Panc1 (cell line): ENCODE measurements at regions not wholly inside any gene's neighbourhood (a gene's known extent, or its start where the extent isn't known, plus 50 kb on each side); places are given as distances from the start of the nearest gene placed in this dataset.

Experiments used
- ATAC-seq: fragments of 200-7000 bp; cut with Tn5 transposase; 2 replicates; pipeline ENCODE4 v1.9.1; 2020; ENCODE audit warnings: mild to moderate bottlenecking, moderate library complexity
- BruUV-seq: library from RNA; stranded (reverse); fragments of 400-500 nt; replicated peaks from 2 replicates; lab custom pipeline; 2021; lab: Mats Ljungman, UMichigan
- CTCF ChIA-PET: fragments of 300-600 bp; sonication (Branson Sonifier 250); formaldehyde crosslinking; loops from one replicate; lab custom pipeline; 2022; ENCODE audit warnings: antibody characterized with exemption; lab: Charles Lee
- POLR2A ChIA-PET: fragments of 300-600 bp; sonication (Branson Sonifier 250); formaldehyde crosslinking; loops from one replicate; lab custom pipeline; 2022; ENCODE audit warnings: antibody characterized with exemption; lab: Charles Lee
- DNase-seq: peaks from one replicate; pipeline ENCODE4 v3.0.0-alpha.2; 2010; ENCODE audit warnings: low read depth, low spot score
- H3K27ac ChIP-seq: 2 replicates; pipeline ENCODE4 v1.5.1; 2011; ENCODE audit warnings: mild to moderate bottlenecking, low read length, inconsistent platforms
- H3K27me3 ChIP-seq: fragments of 200-500 bp; sonication (Bioruptor generic); 2 replicates; pipeline ENCODE4 v1.6.0; 2014; ENCODE audit warnings: low read length, inconsistent platforms; ENCODE audit not compliant: control insufficient read depth, insufficient read depth
- H3K36me3 ChIP-seq: fragments of 200-500 bp; sonication (Bioruptor generic); 2 replicates; pipeline ENCODE4 v1.5.1; 2014; ENCODE audit warnings: inconsistent platforms, mild to moderate bottlenecking, low read length, moderate library complexity; ENCODE audit not compliant: control insufficient read depth, insufficient read depth
- H3K4me1 ChIP-seq: 2 replicates; pipeline ENCODE4 v1.5.1; 2011; ENCODE audit warnings: inconsistent platforms, mild to moderate bottlenecking, low read length, moderate library complexity; ENCODE audit not compliant: control insufficient read depth, insufficient read depth
- H3K4me3 ChIP-seq, 2 experiments: 2 replicates each; pipeline ENCODE4 v1.5.1; 2011 to 2012; ENCODE audit warnings: low read depth in 2 of 2, low read length in 2 of 2, mild to moderate bottlenecking in 2 of 2, inconsistent platforms in 1 of 2, moderate library complexity in 1 of 2
- H3K9me3 ChIP-seq: fragments of 200-500 bp; sonication (Bioruptor generic); 2 replicates; pipeline ENCODE4 v1.5.1; 2014; ENCODE audit warnings: low read depth, mild to moderate bottlenecking, inconsistent platforms, low read length, moderate library complexity; ENCODE audit not compliant: control insufficient read depth, insufficient read depth
- POLR2AphosphoS5 ChIP-seq: IDR thresholded peaks from 2 replicates; pipeline ENCODE4 v1.6.1; 2012; ENCODE audit warnings: mild to moderate bottlenecking, low read depth, low read length, moderate library complexity
- SIN3A ChIP-seq: IDR thresholded peaks from 2 replicates; pipeline ENCODE4 v1.6.1; 2012; ENCODE audit warnings: low read depth, mild to moderate bottlenecking, low read length, moderate library complexity, borderline replicate concordance; ENCODE audit not compliant: insufficient read depth
- TCF7L2 ChIP-seq: IDR thresholded peaks from 2 replicates; pipeline ENCODE4 v1.6.1; 2011; ENCODE audit warnings: mild to moderate bottlenecking, low read depth, low read length, inconsistent platforms
- in situ Hi-C: cut with HindIII; loops from 2 replicates; pipeline ENCODE4 v1.10.0; 2016; ENCODE audit warnings: low sequenced_read_pairs, low pct_unique_long_range_greater_than_20kb
- intact Hi-C: fragments of 100-400 bp; cut with micrococcal nuclease; formaldehyde crosslinking; loops from one replicate; pipeline ENCODE4 v1.10.0; 2022; ENCODE audit not compliant: unreplicated experiment
- TF ChIP-seq, protein P1 (sequence below): fragments of 450-650 bp; IDR thresholded peaks from 2 replicates; pipeline ENCODE4 v1.5.1; 2017; ENCODE audit warnings: mild to moderate bottlenecking
- TF ChIP-seq, protein P2 (sequence below), 2 experiments: IDR thresholded peaks; 2 replicates each; pipeline ENCODE4 v1.6.1; 2011 to 2012; ENCODE audit warnings: low read depth in 2 of 2, control low read depth in 1 of 2, low read length in 1 of 2, mild to moderate bottlenecking in 1 of 2, moderate library complexity in 1 of 2; ENCODE audit not compliant: insufficient read depth in 1 of 2

DNA sequence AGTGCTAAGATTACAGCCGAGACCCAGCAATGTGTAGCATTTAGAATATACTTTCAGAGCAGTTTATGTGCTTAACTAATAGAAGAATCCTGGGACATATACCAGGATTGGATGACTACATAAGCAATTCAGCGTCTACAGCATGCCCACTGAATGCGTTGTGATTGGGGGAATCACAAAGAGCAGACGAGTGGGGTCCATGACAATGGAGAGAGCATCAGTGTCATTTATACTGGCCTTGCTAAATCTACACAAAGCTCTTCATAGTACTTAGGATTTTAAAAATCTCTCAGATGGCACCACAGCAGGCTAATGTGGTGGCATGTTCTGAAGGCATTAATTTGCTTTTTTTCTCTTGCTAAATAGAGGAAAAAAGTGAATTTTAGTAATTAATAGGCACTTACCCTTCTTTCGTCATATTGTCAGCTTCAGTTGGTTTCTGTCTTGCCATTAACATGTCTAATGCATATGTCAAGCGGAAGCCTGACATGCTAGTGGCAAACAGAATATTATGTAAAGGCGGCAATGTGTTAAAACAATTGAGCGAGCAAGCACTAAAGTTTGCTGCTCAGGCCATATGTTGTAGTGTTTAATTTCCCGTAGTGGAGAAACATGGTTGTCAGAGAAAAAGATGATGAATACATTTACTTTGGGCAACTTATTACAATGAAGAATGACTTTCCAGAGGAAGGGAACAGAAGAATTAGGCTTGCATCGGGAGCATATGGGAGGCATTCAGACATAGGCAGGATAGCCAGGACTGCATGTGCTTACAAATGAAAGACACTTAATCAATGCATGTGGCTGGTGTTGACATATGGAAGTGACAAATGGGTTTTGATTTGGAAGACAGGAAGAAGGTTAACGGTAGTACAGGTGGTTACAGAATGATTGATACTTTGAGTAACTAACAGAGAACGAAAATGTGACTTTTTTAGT, 145.2 kb downstream of the ICOS start:
- in situ Hi-C loops (no loop called here), intact Hi-C loops (no loop called here)
- ChIA-PET CTCF (no interaction called here), POLR2A (no interaction called here)
- H3K27me3 ChIP-seq, result peaks cover 8% of the 10 kb centered on the region; the same call in 1 of the 2 replicates
- BruUV-seq, result no TSS peak
- no peak overlapping the region for H3K27ac ChIP-seq
- no peak overlapping the region for H3K4me3 ChIP-seq
- TF ChIP-seq TCF7L2, result no peak
- TF ChIP-seq, protein P1, sequence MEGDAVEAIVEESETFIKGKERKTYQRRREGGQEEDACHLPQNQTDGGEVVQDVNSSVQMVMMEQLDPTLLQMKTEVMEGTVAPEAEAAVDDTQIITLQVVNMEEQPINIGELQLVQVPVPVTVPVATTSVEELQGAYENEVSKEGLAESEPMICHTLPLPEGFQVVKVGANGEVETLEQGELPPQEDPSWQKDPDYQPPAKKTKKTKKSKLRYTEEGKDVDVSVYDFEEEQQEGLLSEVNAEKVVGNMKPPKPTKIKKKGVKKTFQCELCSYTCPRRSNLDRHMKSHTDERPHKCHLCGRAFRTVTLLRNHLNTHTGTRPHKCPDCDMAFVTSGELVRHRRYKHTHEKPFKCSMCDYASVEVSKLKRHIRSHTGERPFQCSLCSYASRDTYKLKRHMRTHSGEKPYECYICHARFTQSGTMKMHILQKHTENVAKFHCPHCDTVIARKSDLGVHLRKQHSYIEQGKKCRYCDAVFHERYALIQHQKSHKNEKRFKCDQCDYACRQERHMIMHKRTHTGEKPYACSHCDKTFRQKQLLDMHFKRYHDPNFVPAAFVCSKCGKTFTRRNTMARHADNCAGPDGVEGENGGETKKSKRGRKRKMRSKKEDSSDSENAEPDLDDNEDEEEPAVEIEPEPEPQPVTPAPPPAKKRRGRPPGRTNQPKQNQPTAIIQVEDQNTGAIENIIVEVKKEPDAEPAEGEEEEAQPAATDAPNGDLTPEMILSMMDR, result no peak
- TF ChIP-seq SIN3A, result no peak
- no peak for TF ChIP-seq POLR2AphosphoS5
- TF ChIP-seq, protein P2, sequence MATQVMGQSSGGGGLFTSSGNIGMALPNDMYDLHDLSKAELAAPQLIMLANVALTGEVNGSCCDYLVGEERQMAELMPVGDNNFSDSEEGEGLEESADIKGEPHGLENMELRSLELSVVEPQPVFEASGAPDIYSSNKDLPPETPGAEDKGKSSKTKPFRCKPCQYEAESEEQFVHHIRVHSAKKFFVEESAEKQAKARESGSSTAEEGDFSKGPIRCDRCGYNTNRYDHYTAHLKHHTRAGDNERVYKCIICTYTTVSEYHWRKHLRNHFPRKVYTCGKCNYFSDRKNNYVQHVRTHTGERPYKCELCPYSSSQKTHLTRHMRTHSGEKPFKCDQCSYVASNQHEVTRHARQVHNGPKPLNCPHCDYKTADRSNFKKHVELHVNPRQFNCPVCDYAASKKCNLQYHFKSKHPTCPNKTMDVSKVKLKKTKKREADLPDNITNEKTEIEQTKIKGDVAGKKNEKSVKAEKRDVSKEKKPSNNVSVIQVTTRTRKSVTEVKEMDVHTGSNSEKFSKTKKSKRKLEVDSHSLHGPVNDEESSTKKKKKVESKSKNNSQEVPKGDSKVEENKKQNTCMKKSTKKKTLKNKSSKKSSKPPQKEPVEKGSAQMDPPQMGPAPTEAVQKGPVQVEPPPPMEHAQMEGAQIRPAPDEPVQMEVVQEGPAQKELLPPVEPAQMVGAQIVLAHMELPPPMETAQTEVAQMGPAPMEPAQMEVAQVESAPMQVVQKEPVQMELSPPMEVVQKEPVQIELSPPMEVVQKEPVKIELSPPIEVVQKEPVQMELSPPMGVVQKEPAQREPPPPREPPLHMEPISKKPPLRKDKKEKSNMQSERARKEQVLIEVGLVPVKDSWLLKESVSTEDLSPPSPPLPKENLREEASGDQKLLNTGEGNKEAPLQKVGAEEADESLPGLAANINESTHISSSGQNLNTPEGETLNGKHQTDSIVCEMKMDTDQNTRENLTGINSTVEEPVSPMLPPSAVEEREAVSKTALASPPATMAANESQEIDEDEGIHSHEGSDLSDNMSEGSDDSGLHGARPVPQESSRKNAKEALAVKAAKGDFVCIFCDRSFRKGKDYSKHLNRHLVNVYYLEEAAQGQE (IDR thresholded peaks at IDR 0.05; ENCODE audit: insufficient read depth in 1 of 2, low read depth in 2 of 2, low read length in 1 of 2), result no peak
- no peak for ATAC-seq
- no peak for DNase-seq
- no peaks in the 10 kb centered on the region for H3K4me1 ChIP-seq
- H3K36me3 ChIP-seq, result no peaks in the 10 kb centered on the region
- H3K9me3 ChIP-seq, result no peaks in the 10 kb centered on the region

- Histone ChIP-seq H3K36me3 (no peaks in the 10 kb centered on the region), H3K4me3 (no peak overlapping the region), H3K27ac (no peak overlapping the region), H3K4me1 (no peaks in the 10 kb centered on the region), H3K9me3 (no peaks in the 10 kb centered on the region), H3K27me3 (peaks cover 2% of the 10 kb centered on the region; the same call in 1 of the 2 replicates)
- DNase-seq (no peak), ATAC-seq (no peak)
- no TSS peak for BruUV-seq
- in situ Hi-C loops (no loop called here), intact Hi-C loops (no loop called here)
- POLR2A ChIA-PET, result no interaction called here
- CTCF ChIA-PET, result no interaction called here
- TF ChIP-seq, protein P2 (IDR thresholded peaks at IDR 0.05; ENCODE audit: insufficient read depth in 1 of 2, low read depth in 2 of 2, low read length in 1 of 2), result no peak
- TF ChIP-seq TCF7L2 (no peak), POLR2AphosphoS5 (no peak), SIN3A (no peak)
- TF ChIP-seq, protein P1, result no peak
Observed at GRCh38 chr2:204086167-204086566, 149.6 kb downstream of the ICOS start.
